ENCODE measurements at regions not wholly inside any gene's neighbourhood (a gene's known extent, or its start where the extent isn't known, plus 50 kb on each side); places are given as distances from the start of the nearest gene placed in this dataset.

- H3K4me1 ChIP-seq (ENCODE audit: insufficient read depth): peaks cover 17% of the 10 kb centered on the region
- H3K27ac ChIP-seq: no peak overlapping the region
- H3K9me3 ChIP-seq (ENCODE audit: low read depth): no peaks in the 10 kb centered on the region
- TF ChIP-seq, protein P1, sequence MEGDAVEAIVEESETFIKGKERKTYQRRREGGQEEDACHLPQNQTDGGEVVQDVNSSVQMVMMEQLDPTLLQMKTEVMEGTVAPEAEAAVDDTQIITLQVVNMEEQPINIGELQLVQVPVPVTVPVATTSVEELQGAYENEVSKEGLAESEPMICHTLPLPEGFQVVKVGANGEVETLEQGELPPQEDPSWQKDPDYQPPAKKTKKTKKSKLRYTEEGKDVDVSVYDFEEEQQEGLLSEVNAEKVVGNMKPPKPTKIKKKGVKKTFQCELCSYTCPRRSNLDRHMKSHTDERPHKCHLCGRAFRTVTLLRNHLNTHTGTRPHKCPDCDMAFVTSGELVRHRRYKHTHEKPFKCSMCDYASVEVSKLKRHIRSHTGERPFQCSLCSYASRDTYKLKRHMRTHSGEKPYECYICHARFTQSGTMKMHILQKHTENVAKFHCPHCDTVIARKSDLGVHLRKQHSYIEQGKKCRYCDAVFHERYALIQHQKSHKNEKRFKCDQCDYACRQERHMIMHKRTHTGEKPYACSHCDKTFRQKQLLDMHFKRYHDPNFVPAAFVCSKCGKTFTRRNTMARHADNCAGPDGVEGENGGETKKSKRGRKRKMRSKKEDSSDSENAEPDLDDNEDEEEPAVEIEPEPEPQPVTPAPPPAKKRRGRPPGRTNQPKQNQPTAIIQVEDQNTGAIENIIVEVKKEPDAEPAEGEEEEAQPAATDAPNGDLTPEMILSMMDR (IDR thresholded peaks at IDR 0.05; ENCODE audit: poor library complexity): no peak
- no peak for TF ChIP-seq EZH2phosphoT487 (IDR thresholded peaks at IDR 0.05; ENCODE audit: low read depth, severe bottlenecking, unreplicated experiment)
- no peak for TF ChIP-seq EZH2 (IDR thresholded peaks at IDR 0.05; ENCODE audit: borderline replicate concordance)
- H3K4me2 ChIP-seq: no peak overlapping the region
- H2AFZ ChIP-seq: no peak overlapping the region
- no peaks in the 10 kb centered on the region for H3K9me2 ChIP-seq (replicated peaks; ENCODE audit: insufficient read depth)
- 59% methylated on average over 4 of the region's 4 CpGs for WGBS (ENCODE audit: low lambda C conversion rate, missing lambda C conversion rate)
- no peaks in the 10 kb centered on the region for H3K79me2 ChIP-seq
- H4K20me1 ChIP-seq (ENCODE audit: insufficient read depth, poor library complexity, severe bottlenecking): no peaks in the 10 kb centered on the region
- H3K27me3 ChIP-seq: no peaks in the 10 kb centered on the region
- H3K36me3 ChIP-seq (replicated peaks; ENCODE audit: insufficient read depth, low read depth): no peaks in the 10 kb centered on the region
- no peak overlapping the region for H3K4me3 ChIP-seq
- no peak for DNase-seq (ENCODE audit: low spot score)
Measured at GRCh38 chr9:107698779-107699178, 209.2 kb upstream of the KLF4 start.

DNA sequence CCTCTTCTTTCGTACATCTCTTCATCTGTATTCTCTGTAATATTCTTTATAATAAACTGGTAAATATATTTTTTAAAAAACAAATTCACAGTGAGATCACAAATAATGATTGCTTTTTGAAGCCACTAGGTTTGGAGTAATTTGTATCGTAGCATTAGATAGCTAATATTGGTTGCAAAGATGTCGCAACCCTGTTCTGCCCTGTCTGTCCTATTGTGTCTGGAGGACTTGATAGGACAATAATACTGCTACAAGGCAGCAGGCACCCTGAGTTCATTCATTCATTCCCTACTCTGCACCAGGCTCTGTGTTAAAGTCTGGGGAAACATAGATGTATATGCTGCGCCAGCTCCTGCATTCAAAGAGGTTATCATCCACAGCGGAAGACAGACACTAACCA, 206.7 kb upstream of the KLF4 start:
- no peak for DNase-seq (ENCODE audit: low spot score)
- TF ChIP-seq EZH2 (IDR thresholded peaks at IDR 0.05; ENCODE audit: borderline replicate concordance) (no peak), EZH2phosphoT487 (IDR thresholded peaks at IDR 0.05; ENCODE audit: low read depth, severe bottlenecking, unreplicated experiment) (no peak)
- TF ChIP-seq, protein P1 (IDR thresholded peaks at IDR 0.05; ENCODE audit: poor library complexity): no peak
- Histone ChIP-seq H3K4me2 (no peak overlapping the region), H3K4me3 (no peak overlapping the region), H3K9me2 (replicated peaks; ENCODE audit: insufficient read depth) (no peaks in the 10 kb centered on the region), H3K27me3 (no peaks in the 10 kb centered on the region), H3K27ac (no peak overlapping the region), H3K4me1 (ENCODE audit: insufficient read depth) (peaks cover 11% of the 10 kb centered on the region), H3K9me3 (ENCODE audit: low read depth) (no peaks in the 10 kb centered on the region), H4K20me1 (ENCODE audit: insufficient read depth, poor library complexity, severe bottlenecking) (no peaks in the 10 kb centered on the region), H3K79me2 (no peaks in the 10 kb centered on the region), H3K36me3 (replicated peaks; ENCODE audit: insufficient read depth, low read depth) (no peaks in the 10 kb centered on the region), H2AFZ (no peak overlapping the region)
- 96% methylated on average over 5 of the region's 5 CpGs for WGBS (ENCODE audit: low lambda C conversion rate, missing lambda C conversion rate)

GRCh38 chr9:107694390-107694789, 204.8 kb upstream of the KLF4 start:
- 10% methylated on average over 1 of the region's 1 CpG for WGBS (ENCODE audit: low lambda C conversion rate, missing lambda C conversion rate)
- H3K27ac ChIP-seq: no peak overlapping the region
- no peaks in the 10 kb centered on the region for H3K27me3 ChIP-seq

More at GRCh38 chr9:107694390-107694789, 204.8 kb upstream of the KLF4 start:
- no peak overlapping the region for H3K4me2 ChIP-seq
- H3K79me2 ChIP-seq: no peaks in the 10 kb centered on the region
- H3K9me2 ChIP-seq (replicated peaks; ENCODE audit: insufficient read depth): no peaks in the 10 kb centered on the region
- no peak overlapping the region for H2AFZ ChIP-seq
- H3K4me1 ChIP-seq (ENCODE audit: insufficient read depth): peaks cover 11% of the 10 kb centered on the region
- H3K36me3 ChIP-seq (replicated peaks; ENCODE audit: insufficient read depth, low read depth): no peaks in the 10 kb centered on the region
- no peak overlapping the region for H3K4me3 ChIP-seq
- no peaks in the 10 kb centered on the region for H4K20me1 ChIP-seq (ENCODE audit: insufficient read depth, poor library complexity, severe bottlenecking)
- no peak for TF ChIP-seq EZH2phosphoT487 (IDR thresholded peaks at IDR 0.05; ENCODE audit: low read depth, severe bottlenecking, unreplicated experiment)
- no peak for TF ChIP-seq EZH2 (IDR thresholded peaks at IDR 0.05; ENCODE audit: borderline replicate concordance)
- TF ChIP-seq, protein P1 (IDR thresholded peaks at IDR 0.05; ENCODE audit: poor library complexity): no peak
- no peak for DNase-seq (ENCODE audit: low spot score)
- no peaks in the 10 kb centered on the region for H3K9me3 ChIP-seq (ENCODE audit: low read depth)
